Activated T-helper 17 cell treated with anti-CD3 and anti-CD28 coated beads, Interleukin-2, amount 50 U/mL, for 72 hours (primary cell): ENCODE measurements at regions not wholly inside any gene's neighbourhood (a gene's known extent, or its start where the extent isn't known, plus 50 kb on each side); places are given as distances from the start of the nearest gene placed in this dataset.

Experiments used
- ATAC-seq: fragments of 150-1000 bp; cut with Tn5 transposase; replicated peaks from 2 replicates; pipeline ENCODE4 v1.10.0; 2021; ENCODE audit warnings: mild to moderate bottlenecking, moderate library complexity
- H3K27ac Mint-ChIP-seq: one replicate; pipeline ENCODE4 v1.8.0; 2022; ENCODE audit warnings: mixed read lengths
- H3K27me3 Mint-ChIP-seq: one replicate; pipeline ENCODE4 v1.8.0; 2022; ENCODE audit warnings: mixed read lengths
- H3K36me3 Mint-ChIP-seq: one replicate; pipeline ENCODE4 v1.8.0; 2022; ENCODE audit warnings: low read depth, mild to moderate bottlenecking, mixed read lengths
- H3K4me1 Mint-ChIP-seq: one replicate; pipeline ENCODE4 v1.8.0; 2022; ENCODE audit warnings: mixed read lengths
- H3K4me3 Mint-ChIP-seq: one replicate; pipeline ENCODE4 v1.8.0; 2022; ENCODE audit warnings: mild to moderate bottlenecking, mixed read lengths
- H3K9me3 Mint-ChIP-seq: one replicate; pipeline ENCODE4 v1.8.0; 2022; ENCODE audit warnings: mixed read lengths

GRCh38 chr11:29959488-29959887 lies 57.3 kb downstream of the KCNA4 start:
- Mint-ChIP-seq H3K27ac (no peak overlapping the region), H3K9me3 (no peaks in the 10 kb centered on the region), H3K4me1 (no peaks in the 10 kb centered on the region), H3K27me3 (no peaks in the 10 kb centered on the region), H3K4me3 (no peak overlapping the region), H3K36me3 (no peaks in the 10 kb centered on the region)
- no peak for ATAC-seq

- Mint-ChIP-seq H3K4me1 (no peaks in the 10 kb centered on the region), H3K36me3 (no peaks in the 10 kb centered on the region), H3K9me3 (peaks cover 4% of the 10 kb centered on the region), H3K27ac (no peak overlapping the region), H3K4me3 (no peak overlapping the region), H3K27me3 (no peaks in the 10 kb centered on the region)
- no peak for ATAC-seq
Measured at GRCh38 chr11:29957431-29957830, 59.4 kb downstream of the KCNA4 start.

- ATAC-seq, result no peak
- Mint-ChIP-seq H3K27ac (no peak overlapping the region), H3K4me1 (no peaks in the 10 kb centered on the region), H3K4me3 (no peak overlapping the region), H3K9me3 (peaks cover 5% of the 10 kb centered on the region), H3K27me3 (no peaks in the 10 kb centered on the region), H3K36me3 (no peaks in the 10 kb centered on the region)
Measured at GRCh38 chr11:29956076-29956556, 60.7 kb downstream of the KCNA4 start.

DNA sequence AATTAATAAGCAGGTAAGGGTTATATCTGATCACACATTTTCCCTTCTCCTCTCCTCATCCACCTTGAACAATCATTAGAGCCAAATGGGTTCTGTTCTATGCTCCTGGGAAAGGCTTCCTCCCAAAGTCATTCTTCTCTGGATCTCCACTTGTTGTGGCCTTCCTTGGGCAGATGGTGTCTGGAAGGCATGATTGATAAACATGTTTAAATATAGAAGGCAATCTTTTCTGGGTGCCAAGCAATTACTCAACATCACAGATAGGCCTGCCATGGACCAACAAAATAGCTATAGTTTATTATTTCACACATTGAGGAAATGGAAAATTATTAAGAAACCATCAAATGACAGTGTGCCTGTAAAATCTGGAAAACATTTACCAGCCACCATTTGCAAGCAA lies 73.5 kb downstream of the KCNA4 start:
- H3K36me3 Mint-ChIP-seq, result no peaks in the 10 kb centered on the region
- H3K27ac Mint-ChIP-seq, result no peak overlapping the region
- H3K27me3 Mint-ChIP-seq, result no peaks in the 10 kb centered on the region
- no peak for ATAC-seq
- no peaks in the 10 kb centered on the region for H3K4me1 Mint-ChIP-seq
- H3K4me3 Mint-ChIP-seq, result no peak overlapping the region
- peaks cover 14% of the 10 kb centered on the region for H3K9me3 Mint-ChIP-seq

- H3K27me3 Mint-ChIP-seq, result no peaks in the 10 kb centered on the region
- H3K9me3 Mint-ChIP-seq, result peaks cover 7% of the 10 kb centered on the region
- no peak overlapping the region for H3K4me3 Mint-ChIP-seq
- H3K36me3 Mint-ChIP-seq, result no peaks in the 10 kb centered on the region
- no peak overlapping the region for H3K27ac Mint-ChIP-seq
- no peak for ATAC-seq
- no peaks in the 10 kb centered on the region for H3K4me1 Mint-ChIP-seq
Measured at GRCh38 chr11:29937526-29937925, 79.3 kb downstream of the KCNA4 start.

GRCh38 chr11:29934115-29934638 lies 82.7 kb downstream of the KCNA4 start:
- Mint-ChIP-seq H3K27ac (no peak overlapping the region), H3K4me1 (no peaks in the 10 kb centered on the region), H3K36me3 (no peaks in the 10 kb centered on the region), H3K4me3 (no peak overlapping the region), H3K27me3 (no peaks in the 10 kb centered on the region), H3K9me3 (peaks cover 11% of the 10 kb centered on the region)
- ATAC-seq, result no peak

DNA sequence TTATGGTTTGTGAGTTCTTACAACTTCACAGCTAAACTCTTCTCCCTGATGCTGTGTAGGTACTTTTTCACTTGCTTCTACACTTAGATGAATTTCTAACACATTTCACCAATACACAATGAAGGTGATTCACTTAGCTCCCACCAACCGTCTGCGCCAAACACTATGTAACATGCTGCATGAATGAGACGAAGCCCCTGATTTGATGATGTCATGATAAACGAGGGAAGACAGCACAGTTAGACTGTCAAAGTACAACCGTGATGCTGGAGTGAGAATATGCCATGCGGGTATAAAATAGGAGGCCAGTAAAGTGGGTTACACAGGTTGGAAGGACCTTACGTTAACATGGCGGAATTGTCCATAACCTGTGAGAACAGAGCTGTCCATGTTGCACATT lies 100.8 kb downstream of the KCNA4 start:
- H3K27me3 Mint-ChIP-seq, result no peaks in the 10 kb centered on the region
- peaks cover 4% of the 10 kb centered on the region for H3K9me3 Mint-ChIP-seq
- ATAC-seq, result no peak
- no peaks in the 10 kb centered on the region for H3K36me3 Mint-ChIP-seq
- H3K4me1 Mint-ChIP-seq, result no peaks in the 10 kb centered on the region
- no peak overlapping the region for H3K27ac Mint-ChIP-seq
- H3K4me3 Mint-ChIP-seq, result no peak overlapping the region

- Mint-ChIP-seq H3K4me3 (no peak overlapping the region), H3K27me3 (no peaks in the 10 kb centered on the region), H3K27ac (no peak overlapping the region), H3K4me1 (no peaks in the 10 kb centered on the region), H3K36me3 (no peaks in the 10 kb centered on the region), H3K9me3 (peaks cover 4% of the 10 kb centered on the region)
- ATAC-seq, result no peak
Measured at GRCh38 chr11:29914203-29914930, 102.5 kb downstream of the KCNA4 start.

GRCh38 chr11:29913352-29913751 lies 103.5 kb downstream of the KCNA4 start:
- H3K4me3 Mint-ChIP-seq, result no peak overlapping the region
- no peaks in the 10 kb centered on the region for H3K27me3 Mint-ChIP-seq
- no peak for ATAC-seq
- no peaks in the 10 kb centered on the region for H3K36me3 Mint-ChIP-seq
- no peak overlapping the region for H3K27ac Mint-ChIP-seq
- peaks cover 9% of the 10 kb centered on the region for H3K9me3 Mint-ChIP-seq
- no peaks in the 10 kb centered on the region for H3K4me1 Mint-ChIP-seq

GRCh38 chr11:29900382-29900781 lies 116.4 kb downstream of the KCNA4 start:
- no peak for ATAC-seq
- no peaks in the 10 kb centered on the region for H3K27me3 Mint-ChIP-seq
- peaks cover 9% of the 10 kb centered on the region for H3K9me3 Mint-ChIP-seq
- H3K4me1 Mint-ChIP-seq, result no peaks in the 10 kb centered on the region
- H3K27ac Mint-ChIP-seq, result no peak overlapping the region
- H3K4me3 Mint-ChIP-seq, result no peak overlapping the region
- H3K36me3 Mint-ChIP-seq, result no peaks in the 10 kb centered on the region

DNA sequence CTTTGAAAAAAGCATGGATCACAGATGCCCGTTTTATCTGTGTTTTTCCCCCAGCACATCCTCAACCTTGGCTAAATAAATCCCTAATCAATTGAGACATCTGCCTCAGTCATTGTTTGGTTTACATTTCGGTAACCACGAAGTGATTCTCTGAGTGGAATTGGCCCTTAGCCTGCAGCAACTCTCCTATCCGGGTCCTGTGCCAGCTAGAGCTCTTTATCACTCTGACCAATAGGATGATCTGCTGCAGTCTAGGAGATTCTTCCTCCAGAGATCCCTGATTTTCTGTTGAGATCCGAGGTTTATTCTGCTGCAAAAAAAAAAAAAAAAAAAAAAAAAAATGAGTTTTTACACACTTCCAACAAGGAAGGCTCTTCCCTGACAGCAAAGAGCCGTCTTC lies 137.3 kb downstream of the KCNA4 start:
- H3K4me3 Mint-ChIP-seq, result no peak overlapping the region
- no peaks in the 10 kb centered on the region for H3K36me3 Mint-ChIP-seq
- H3K9me3 Mint-ChIP-seq, result peaks cover 15% of the 10 kb centered on the region
- no peak overlapping the region for H3K27ac Mint-ChIP-seq
- ATAC-seq, result no peak
- H3K27me3 Mint-ChIP-seq, result no peaks in the 10 kb centered on the region
- H3K4me1 Mint-ChIP-seq, result no peaks in the 10 kb centered on the region

GRCh38 chr11:29876192-29876591 lies 140.6 kb downstream of the KCNA4 start:
- ATAC-seq, result no peak
- H3K27ac Mint-ChIP-seq, result no peak overlapping the region
- no peaks in the 10 kb centered on the region for H3K36me3 Mint-ChIP-seq
- no peaks in the 10 kb centered on the region for H3K4me1 Mint-ChIP-seq
- peaks cover 19% of the 10 kb centered on the region for H3K9me3 Mint-ChIP-seq
- no peaks in the 10 kb centered on the region for H3K27me3 Mint-ChIP-seq
- H3K4me3 Mint-ChIP-seq, result no peak overlapping the region

DNA sequence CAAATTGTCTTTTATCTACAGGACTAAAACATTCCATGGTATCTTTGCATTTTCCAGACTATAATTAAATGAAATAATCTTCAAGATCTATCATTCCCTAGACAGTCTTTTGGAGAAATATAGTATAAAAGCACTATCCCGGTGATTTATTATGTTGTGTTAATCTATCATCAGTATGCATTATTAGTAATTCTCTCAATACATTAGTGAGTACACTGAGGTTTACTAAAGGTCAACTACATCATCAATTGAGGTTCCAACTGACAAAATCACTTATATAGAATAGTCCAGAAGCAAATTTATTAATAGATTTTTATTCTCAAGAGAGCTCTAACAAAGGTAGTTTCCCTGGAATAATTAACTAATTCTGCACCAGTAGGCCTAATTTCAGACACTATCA lies 169.6 kb downstream of the KCNA4 start:
- ATAC-seq, result no peak
- Mint-ChIP-seq H3K9me3 (peaks cover 3% of the 10 kb centered on the region), H3K27ac (no peak overlapping the region), H3K4me1 (no peaks in the 10 kb centered on the region), H3K4me3 (no peak overlapping the region), H3K36me3 (no peaks in the 10 kb centered on the region), H3K27me3 (no peaks in the 10 kb centered on the region)

- no peak for ATAC-seq
- no peak overlapping the region for H3K4me3 Mint-ChIP-seq
- H3K36me3 Mint-ChIP-seq, result no peaks in the 10 kb centered on the region
- H3K4me1 Mint-ChIP-seq, result no peaks in the 10 kb centered on the region
- H3K27me3 Mint-ChIP-seq, result no peaks in the 10 kb centered on the region
- H3K9me3 Mint-ChIP-seq, result no peaks in the 10 kb centered on the region
- H3K27ac Mint-ChIP-seq, result no peak overlapping the region
Measured at GRCh38 chr11:29844701-29845379, 172.0 kb downstream of the KCNA4 start.

GRCh38 chr11:29844031-29844430 lies 172.8 kb downstream of the KCNA4 start:
- no peaks in the 10 kb centered on the region for H3K4me1 Mint-ChIP-seq
- no peak for ATAC-seq
- no peaks in the 10 kb centered on the region for H3K27me3 Mint-ChIP-seq
- H3K4me3 Mint-ChIP-seq, result no peak overlapping the region
- no peaks in the 10 kb centered on the region for H3K9me3 Mint-ChIP-seq
- H3K36me3 Mint-ChIP-seq, result no peaks in the 10 kb centered on the region
- H3K27ac Mint-ChIP-seq, result no peak overlapping the region
